HG02884 (cell line): ENCODE measurements at regions not wholly inside any gene's neighbourhood (a gene's known extent, or its start where the extent isn't known, plus 50 kb on each side); places are given as distances from the start of the nearest gene placed in this dataset.

Source experiments
- ATAC-seq: cut with Tn5 transposase; IDR thresholded peaks from one replicate; pipeline ENCODE4 v1.9.1; 2021; ENCODE audit warnings: mild to moderate bottlenecking, moderate library complexity; ENCODE audit not compliant: unreplicated experiment

DNA sequence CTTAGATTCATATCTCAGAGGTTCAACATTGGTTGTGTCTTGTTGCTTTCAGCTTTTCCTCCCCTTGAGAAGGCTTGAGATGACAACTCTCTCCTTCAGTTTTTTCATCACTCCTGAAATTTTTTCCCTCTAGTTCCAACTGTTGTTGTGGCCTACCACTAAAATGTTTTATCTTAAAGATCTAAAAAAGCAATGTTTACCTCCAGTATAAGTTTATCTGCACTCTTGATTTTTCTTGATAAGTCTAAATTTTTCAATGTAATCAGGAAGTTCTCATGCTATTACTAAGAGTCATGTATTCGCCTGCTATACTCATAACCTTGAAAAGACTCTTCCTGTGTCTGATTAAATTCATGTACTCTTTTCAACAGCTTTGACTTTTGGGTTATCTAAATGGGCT lies 366.3 kb upstream of the TFPI start:
- no peak for ATAC-seq

DNA sequence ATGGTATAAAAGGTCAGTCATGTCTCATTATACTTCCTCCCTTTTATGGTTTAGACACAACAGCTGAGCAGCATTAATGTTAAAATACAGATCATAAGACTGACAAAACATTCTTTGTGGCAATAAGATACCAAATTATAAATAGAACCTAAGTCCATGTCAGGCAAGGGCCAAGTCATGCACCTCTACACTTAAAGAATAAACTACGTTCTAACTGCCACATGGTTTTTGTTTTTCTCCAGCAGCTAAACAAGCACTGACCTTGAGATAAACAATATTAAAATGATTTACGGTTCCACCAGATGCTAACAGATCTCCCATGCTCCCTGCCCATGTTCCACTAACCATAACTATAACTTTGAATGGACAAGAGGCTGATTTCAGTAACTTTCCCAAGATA lies 368.6 kb upstream of the TFPI start:
- no peak for ATAC-seq

DNA sequence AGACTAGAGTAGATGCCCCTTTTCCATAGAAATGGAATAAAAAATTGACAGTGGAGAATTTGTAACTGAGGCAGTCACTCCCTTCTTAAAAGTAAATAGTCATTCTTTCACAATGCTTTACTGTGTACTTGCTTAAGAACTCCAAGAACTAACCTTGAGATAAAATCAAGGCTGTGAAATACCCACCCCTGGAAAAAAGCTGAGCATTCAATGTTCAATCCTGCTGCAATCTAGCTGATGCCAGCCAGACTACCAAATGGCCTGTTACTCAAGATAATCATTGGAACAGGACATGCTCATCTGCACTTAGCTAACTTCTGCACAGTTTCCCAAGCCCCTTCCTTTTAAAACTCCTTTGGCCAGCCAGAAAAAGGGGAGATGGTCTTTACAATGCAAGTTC lies 367.4 kb upstream of the GULP1 start:
- no peak for ATAC-seq

DNA sequence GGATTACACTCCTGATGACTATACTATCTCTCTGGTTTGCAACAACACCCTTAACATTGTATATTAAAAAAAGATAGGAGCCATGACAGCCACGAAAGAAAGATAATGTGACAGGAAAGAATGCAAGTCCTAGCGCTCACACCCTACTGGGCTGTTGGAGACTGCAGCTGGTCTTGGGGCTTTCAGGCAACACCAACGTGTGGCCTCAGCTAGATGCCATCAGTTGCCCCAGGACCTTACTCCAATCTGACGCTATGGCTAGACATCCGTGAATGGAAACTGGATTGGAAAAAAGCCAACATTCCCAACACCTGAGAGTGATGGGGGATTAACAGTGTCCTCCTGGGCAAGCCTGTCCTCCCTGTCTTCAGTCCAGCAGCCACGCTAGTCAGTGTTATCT lies 357.4 kb upstream of the GULP1 start:
- no peak for ATAC-seq

DNA sequence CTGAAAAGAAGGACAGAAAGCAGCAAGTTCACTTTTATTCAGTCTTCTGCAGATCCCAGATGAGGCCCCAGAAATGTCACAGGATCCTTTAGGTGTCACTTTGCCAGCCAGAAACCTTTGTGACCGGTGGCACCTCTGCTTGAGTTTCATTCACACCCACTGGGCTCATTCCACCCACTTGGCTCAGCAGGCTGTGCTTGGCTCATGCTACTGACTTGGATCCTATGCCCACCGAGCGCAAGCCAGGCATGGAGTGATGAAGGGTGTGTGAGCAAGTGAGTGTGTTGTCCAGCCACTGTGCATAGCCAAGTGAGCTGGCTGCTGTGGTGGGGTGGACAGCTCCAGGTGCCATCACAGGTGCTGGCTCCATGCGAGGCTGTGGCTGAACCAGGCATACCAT lies 357.0 kb upstream of the GULP1 start:
- no peak for ATAC-seq

DNA sequence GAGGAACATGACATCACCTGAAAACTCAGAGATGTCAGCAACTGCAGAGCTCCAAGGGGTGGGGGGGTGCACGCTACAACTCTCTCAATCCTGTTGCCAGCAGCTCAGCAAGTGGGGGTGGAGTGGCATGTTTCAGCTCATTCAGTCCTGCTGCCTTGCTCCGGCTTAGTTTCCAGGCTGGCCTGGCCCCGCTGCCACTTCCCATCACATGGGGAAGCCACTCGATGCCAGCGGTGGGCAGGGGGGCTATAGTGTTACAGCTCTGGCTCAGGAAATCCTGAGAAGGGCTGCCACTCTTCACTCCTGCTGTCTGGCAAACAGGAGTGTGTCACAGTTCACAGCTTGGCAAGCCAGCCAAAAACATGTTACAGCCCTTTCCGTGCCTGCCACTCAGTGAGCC lies 356.5 kb upstream of the GULP1 start:
- ATAC-seq = no peak

DNA sequence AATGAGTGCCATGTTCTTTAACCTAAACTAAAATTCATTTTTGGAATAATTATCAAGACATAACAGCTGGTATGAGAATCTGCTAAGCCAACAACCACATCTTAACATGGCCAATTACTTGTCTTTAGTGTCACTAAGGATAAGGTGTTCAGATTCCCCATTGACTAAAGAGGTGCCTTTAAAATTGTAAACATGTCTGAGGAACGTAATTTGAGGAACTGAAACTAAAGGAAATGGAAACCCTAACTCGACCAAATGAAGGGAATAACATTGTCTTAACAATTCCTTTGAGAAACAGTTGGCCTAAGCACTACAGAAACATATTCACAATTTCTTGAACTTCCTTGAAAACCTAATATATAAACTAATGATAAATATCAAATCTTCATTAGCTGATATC lies 355.4 kb upstream of the GULP1 start:
- no peak for ATAC-seq

DNA sequence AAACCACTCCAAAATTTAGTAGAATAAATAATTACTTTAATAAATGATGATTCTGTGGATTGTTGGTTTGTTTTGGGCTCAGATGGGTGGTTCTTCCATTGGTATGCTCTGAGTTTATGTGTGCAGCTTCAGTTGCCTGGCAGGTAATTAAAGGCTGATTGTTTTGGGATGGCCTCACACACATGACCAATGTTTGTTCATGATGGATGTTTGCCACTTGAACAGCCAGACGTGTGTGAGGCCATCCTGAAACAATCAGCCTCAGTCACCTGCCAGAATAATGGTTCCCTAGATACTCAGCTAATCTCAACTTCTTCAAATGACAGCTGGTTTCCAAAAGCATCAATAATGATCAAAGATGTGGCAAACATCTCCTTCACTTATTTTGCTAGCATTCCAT lies 352.5 kb upstream of the GULP1 start:
- no peak for ATAC-seq

DNA sequence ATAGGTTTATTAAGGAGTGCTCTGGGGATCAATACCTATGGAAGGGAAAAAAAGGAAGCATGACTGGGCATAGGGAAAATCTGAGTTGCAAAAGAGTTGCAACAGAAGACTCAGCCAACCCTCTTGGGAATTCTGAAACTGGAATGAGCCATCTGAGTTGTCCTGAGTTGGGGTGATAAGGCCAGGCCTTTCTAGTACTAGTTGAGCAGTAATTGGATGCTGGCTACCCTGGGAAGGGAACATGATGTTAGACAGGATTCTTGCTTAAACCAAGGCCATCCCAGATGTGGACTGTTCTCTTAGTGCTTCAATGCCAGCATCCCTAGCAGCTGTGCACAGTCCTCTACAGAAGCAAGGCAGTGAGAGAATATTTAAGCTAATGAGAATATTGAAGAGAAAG lies 348.8 kb upstream of the GULP1 start:
- no peak for ATAC-seq

DNA sequence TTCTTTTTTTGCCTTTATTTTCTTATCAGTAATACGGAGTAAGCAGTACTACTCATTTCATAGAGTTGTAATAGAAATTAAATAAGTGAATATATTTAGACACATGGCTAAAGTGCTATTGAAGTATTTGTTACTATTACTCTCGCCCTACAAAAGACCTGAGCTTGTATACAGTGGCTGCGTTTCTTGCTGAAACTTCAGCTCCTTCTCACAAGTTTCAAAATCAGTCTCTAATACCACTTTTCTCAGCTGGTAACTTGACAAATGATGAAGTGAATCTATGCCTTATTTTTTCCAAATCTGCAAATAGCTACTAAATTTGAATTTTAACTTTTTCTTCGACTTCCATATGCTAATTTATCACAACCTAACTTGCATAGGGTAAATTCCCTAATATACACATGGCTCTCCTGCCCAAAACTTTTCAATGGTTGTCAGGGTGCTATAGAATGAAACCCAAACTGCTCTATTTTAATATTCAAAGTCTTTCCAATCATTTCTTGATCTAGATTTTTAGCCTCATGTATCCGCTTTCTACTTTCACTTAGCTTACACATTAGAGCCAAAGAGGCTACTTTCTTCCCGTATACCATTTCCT lies 347.8 kb upstream of the GULP1 start:
- no peak for ATAC-seq

DNA sequence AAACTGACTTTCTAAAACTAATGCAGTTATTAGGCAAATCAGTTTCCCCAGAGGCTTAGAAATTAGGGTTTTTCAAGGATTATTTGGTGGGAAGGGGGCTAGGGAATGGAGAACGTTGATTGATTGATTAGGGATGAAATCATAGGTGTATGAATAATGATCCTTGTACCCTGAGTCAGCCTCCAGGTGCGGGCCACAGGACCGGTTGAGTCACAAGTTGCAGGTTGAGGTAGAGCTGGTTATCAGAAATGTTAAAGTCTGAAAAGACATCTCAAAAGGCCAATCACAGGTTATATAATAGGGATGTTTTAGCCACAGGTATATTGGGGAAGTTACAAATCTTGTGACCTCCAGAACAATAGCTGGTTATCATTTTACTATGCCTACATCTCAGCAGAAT lies 341.8 kb upstream of the GULP1 start:
- no peak for ATAC-seq

DNA sequence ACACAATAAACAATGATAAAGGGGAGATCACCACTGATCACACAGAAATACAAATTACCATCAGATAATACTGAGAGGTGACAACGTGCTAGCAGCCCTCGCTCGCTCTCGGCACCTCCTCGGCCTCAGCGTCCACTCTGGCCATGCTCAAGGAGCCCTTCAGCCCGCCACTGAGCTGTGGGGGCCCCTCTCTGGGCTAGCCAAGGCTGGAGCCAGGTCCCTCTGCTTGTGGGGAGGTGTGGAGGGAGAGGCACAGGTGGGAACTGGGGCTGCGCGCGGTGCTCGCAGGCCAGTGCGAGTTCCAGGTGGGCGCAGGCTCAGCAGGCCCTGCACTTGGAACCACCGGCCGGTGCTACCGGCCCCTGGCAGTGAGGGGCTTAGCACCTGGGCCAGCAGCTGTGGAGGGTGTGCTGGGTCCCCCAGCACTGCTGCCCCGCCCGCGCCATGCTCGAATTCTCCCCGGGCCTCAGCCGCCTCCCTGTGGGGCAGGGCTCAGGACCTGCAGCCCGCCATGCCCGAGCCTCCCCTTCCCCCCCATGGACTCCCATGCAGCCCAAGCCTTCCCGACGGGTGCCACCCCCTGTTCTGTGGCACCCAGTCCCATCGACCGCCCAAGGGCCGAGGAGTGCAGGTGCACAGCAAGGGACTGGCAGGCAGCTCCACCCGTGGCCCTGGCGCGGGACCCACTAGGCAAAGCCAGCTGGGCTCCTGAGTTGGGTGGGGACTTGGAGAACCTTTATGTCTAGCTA lies 340.0 kb upstream of the GULP1 start:
- no peak for ATAC-seq

DNA sequence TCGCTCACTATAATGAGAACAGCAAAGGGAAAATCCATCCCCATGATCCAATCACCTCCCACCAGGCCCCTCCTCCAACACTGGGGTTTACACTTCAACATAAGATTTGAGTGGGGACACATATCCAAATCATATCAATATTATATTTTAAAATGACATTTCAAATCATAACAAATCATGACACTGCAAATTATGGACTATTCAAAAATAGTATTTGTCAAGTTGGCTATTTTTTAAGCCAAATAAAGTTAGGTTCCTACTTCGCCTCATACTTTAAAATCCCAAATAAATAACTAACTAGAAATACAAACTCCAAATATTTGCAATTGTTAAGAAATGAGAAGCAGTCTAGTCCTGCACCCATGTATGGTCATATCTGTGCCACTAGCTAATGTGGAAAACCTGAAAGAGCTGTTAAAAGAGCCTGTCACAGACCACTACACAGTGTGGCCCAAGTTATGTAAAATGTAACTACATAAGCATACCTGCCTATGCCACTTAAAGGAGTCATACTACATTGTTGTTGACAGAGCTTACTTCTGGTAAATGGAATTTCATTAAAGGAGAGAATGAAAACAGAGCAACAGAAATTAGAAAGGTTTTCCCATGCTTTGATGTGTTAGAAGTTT lies 334.7 kb upstream of the GULP1 start:
- no peak for ATAC-seq

DNA sequence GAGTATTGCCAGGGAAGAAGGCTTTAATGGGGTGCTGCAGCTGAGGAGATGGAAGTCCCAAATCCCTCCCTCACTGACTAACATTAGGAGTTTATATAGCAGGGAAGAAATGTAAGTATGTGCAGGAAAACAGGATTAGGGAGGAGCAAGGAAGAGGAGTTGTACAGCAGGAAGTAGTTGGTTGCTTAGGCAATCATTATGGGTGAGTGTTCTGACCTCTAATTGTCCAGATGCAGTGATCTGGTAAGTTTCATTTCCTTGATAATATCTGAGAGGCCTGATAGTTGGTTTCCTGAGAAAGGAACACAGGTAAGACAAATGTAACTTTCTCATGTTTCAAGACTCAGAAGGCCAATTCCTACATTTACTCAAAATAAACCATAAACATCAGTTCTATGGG lies 331.9 kb upstream of the GULP1 start:
- no peak for ATAC-seq

DNA sequence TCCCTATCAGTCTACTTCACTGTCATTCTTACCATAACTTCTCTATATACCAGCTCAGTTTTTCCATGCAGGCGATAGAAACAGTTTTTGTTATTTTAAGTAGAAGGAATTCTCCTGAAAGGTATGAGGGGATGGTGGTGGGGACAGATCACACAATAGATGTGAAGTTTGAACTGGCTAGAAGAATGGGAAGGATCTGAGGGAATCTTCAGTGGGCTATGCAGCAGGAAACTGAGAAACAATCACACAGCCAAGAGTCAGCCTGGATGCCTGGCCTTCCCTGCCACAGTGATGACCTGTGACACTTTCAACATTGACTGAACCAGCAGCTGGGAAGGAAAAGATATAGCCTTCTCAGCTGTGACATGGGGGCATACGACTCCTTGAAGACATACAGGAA lies 329.1 kb upstream of the GULP1 start:
- no peak for ATAC-seq

DNA sequence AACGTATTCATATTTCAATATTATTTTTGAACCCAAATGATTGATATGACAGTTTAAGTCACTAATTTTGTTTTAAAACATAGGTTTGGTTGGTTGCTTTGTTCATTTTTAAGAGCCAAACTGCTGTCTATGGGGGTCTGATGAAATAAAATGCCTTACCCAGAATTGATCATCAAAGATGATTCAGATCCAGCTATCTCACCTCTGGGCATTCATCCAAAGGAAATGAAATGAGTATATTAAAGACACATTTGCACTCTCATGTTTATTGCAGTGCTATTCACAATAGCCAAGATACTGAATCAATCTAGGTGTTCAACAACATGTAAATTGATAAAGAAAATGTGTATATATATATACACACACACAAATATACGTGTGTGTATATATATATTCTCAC lies 326.9 kb upstream of the GULP1 start:
- ATAC-seq = no peak

DNA sequence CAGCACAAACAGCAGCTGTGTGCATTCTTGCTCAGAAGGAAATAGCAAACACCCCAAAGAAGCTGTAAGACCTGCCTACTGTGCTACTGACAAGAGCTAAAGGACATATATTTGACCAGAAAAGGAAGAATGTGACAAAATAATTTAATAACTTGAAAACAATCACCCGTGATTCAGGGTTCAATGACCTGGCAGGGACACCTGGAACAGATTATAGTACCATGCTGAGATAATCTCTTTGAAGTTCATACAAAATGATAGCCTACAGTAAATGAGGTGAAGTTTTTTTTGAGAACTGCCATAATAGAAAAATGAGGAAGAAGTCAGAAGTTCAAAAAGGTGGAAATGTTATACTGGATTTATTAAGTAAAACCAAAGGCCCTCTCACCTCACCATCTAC lies 324.8 kb upstream of the GULP1 start:
- no peak for ATAC-seq

DNA sequence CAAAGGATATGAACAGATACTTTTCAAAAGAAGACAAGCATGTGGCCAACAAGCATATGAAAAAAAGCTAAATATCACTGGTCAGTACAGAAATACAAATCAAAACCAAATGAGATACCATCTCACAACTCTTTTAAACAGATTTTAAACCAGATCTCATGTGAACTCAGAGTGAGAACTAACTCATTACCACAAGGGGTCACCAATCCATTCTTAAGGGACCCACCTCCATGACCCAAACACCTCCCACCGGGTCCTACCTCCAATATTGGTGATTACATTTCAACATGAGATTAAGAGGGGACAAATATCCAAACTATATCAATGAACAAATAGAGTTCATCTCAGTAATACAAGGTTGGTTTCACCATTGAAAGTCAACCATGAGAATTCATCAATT lies 319.8 kb upstream of the GULP1 start:
- ATAC-seq = no peak

DNA sequence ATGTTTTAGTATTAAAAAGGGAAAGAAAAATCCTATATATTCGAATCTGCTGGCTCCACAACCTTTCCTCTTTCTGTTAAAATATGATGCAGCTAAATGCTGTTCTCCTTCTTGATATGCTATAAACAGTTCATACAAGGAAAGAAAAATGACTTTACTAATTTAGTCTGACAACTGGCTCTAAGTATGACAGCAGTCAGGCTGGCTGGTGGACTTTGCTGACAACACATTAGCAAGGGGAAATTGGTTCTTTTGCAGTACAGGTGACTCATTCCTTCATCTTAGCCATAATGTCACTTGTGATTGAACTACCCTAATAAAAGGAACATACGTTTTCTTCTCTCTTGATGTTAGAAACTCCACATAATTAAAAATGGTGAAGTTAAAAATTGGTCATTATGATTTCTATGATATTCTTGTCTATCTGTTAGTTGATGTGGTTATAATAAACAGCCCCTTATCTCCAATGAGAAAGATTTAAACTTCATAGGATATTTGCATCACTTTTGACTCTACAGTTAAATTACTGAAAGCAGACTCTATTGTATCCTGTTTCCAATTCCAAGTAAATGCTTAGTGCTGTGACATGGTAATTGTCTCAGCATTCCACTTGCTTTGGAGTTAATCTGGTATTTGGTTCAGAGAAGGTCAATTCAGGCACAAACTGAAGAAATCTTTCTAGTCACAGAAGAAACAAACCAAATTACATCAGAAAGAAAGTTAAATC lies 315.3 kb upstream of the GULP1 start:
- ATAC-seq = no peak

DNA sequence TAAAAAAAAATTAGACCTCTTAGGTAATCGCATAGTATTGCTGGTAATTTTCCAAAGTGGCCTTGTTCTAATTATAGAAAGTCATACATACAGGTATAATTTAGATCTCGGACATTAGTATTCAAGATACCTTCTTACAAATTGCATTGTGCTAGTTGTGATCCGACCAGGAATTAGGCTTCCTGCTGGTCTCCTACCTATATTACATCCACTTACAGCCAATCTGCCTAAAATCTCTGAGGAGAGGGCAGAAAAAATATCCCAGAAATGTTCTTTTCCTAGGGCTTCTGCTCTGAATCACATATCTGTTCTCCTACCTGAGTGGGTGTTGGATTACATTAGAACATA lies 314.7 kb upstream of the GULP1 start:
- ATAC-seq = no peak

DNA sequence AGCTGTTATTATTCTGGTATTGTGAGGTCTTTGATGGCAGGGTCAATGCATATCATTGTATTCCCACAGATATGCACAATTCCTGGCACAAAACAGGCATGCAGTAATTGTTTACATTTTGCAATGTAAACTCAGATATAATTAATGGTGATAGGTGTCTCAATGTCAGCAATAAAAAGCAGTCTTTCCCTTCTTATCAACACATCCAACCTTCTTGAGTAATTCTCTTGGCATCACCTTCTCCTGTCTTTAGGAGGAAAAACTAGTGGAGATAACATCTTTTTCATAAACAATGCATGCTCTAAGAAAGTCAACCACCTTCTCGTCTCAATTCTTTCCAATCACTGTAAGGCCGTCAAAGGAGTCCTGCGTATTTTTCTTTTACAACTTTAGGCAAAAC lies 313.3 kb upstream of the GULP1 start:
- ATAC-seq = no peak

DNA sequence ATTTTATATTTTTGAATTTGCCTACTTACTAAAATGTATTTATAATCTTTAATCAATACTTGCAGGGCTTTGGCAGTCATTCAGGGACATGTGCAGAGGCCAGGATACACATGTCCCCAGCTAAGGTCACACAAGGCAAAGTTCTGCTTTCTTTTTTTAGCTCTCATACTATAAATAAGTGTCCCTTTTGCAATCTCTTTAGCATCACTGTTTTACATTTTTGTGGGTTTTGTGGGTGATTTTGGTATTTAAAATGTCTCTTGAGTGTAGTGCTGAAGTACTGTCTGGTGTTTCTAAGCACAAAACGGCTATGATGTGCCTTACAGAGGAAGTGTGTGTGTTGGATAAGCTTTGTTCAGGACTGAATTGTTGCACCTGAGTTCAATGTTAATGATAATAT lies 309.0 kb upstream of the GULP1 start:
- ATAC-seq = peak; percentile 87
